Cardiac muscle cell (in vitro differentiated cells and primary cell): ENCODE measurements at regions not wholly inside any gene's neighbourhood (a gene's known extent, or its start where the extent isn't known, plus 50 kb on each side); places are given as distances from the start of the nearest gene placed in this dataset.

Experiments
- DNase-seq, 2 donors: peaks; one replicate each; pipeline versions ENCODE4 v3.0.0 to v3.0.0-alpha.2; 2010 to 2017; ENCODE audit warnings: low read depth in 1 of 2, low spot score in 1 of 2
- H3K27ac ChIP-seq: fragments of 200-600 bp; sonication (generic); 2 replicates; pipeline ENCODE4 v1.5.1; 2016
- H3K27me3 ChIP-seq: fragments of 200-600 bp; sonication (generic); 2 replicates; pipeline ENCODE4 v1.6.0; 2016; ENCODE audit warnings: control low read depth
- H3K36me3 ChIP-seq: fragments of 200-600 bp; sonication (generic); 2 replicates; pipeline ENCODE4 v1.5.1; 2016; ENCODE audit warnings: control low read depth
- H3K4me1 ChIP-seq: fragments of 200-600 bp; sonication (generic); 2 replicates; pipeline ENCODE4 v1.8.1; 2017; ENCODE audit warnings: low read depth, mild to moderate bottlenecking, mixed run types
- H3K4me3 ChIP-seq: fragments of 200-600 bp; sonication (generic); 2 replicates; pipeline ENCODE4 v1.5.1; 2016; ENCODE audit warnings: mild to moderate bottlenecking
- H3K9me3 ChIP-seq: fragments of 200-600 bp; sonication (generic); 2 replicates; pipeline ENCODE4 v1.5.1; 2017; ENCODE audit warnings: low read depth, mild to moderate bottlenecking, control low read depth
- TF ChIP-seq, protein P1 (sequence below): IDR thresholded peaks from 2 replicates; pipeline ENCODE4 v1.5.1; 2012; ENCODE audit warnings: low read depth, mild to moderate bottlenecking, low read length

- TF ChIP-seq, protein P1, sequence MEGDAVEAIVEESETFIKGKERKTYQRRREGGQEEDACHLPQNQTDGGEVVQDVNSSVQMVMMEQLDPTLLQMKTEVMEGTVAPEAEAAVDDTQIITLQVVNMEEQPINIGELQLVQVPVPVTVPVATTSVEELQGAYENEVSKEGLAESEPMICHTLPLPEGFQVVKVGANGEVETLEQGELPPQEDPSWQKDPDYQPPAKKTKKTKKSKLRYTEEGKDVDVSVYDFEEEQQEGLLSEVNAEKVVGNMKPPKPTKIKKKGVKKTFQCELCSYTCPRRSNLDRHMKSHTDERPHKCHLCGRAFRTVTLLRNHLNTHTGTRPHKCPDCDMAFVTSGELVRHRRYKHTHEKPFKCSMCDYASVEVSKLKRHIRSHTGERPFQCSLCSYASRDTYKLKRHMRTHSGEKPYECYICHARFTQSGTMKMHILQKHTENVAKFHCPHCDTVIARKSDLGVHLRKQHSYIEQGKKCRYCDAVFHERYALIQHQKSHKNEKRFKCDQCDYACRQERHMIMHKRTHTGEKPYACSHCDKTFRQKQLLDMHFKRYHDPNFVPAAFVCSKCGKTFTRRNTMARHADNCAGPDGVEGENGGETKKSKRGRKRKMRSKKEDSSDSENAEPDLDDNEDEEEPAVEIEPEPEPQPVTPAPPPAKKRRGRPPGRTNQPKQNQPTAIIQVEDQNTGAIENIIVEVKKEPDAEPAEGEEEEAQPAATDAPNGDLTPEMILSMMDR = no peak
- H3K27ac ChIP-seq = no peak overlapping the region
- H3K27me3 ChIP-seq = no peaks in the 10 kb centered on the region
- no peaks in the 10 kb centered on the region for H3K9me3 ChIP-seq
- no peak overlapping the region for H3K4me3 ChIP-seq
- H3K4me1 ChIP-seq = no peaks in the 10 kb centered on the region
- H3K36me3 ChIP-seq = no peaks in the 10 kb centered on the region
- no peak for DNase-seq
Observed at GRCh38 chrX:7235071-7235470, 87.1 kb upstream of the PUDP start.

- Histone ChIP-seq H3K27ac (no peak overlapping the region), H3K4me3 (no peak overlapping the region), H3K36me3 (no peaks in the 10 kb centered on the region), H3K27me3 (no peaks in the 10 kb centered on the region), H3K4me1 (no peaks in the 10 kb centered on the region), H3K9me3 (no peaks in the 10 kb centered on the region)
- no peak for DNase-seq
- TF ChIP-seq, protein P1 = no peak
Observed at GRCh38 chrX:7233580-7234406, 85.8 kb upstream of the PUDP start.

DNA sequence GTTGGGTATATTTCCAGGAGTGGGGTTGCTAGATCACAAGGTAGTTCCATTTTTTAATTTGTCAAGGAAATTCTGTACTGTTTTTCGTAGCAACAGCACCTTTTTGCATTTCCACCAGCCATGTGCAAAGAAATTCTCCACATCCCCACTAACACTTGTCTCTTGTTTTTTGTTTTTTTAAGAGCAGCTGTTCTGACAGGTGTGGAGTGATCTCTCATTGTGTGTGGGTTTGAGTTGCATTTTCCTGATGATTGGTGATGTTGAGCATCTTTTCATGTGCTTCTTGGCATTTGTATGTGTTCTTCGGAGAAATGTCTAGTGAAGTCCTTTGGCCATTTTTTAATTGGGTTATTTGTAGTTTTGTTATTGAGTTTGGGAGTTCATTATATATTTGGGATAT, 80.3 kb upstream of the PUDP start:
- Histone ChIP-seq H3K36me3 (no peaks in the 10 kb centered on the region), H3K27ac (no peak overlapping the region), H3K9me3 (no peaks in the 10 kb centered on the region), H3K27me3 (no peaks in the 10 kb centered on the region), H3K4me3 (no peak overlapping the region), H3K4me1 (peaks cover 3% of the 10 kb centered on the region)
- no peak for DNase-seq
- TF ChIP-seq, protein P1 = no peak

- H3K4me3 ChIP-seq = no peak overlapping the region
- H3K27ac ChIP-seq = no peak overlapping the region
- no peaks in the 10 kb centered on the region for H3K9me3 ChIP-seq
- DNase-seq = peak in 1 of 2 donors; percentile 75
- H3K36me3 ChIP-seq = no peaks in the 10 kb centered on the region
- H3K4me1 ChIP-seq = peaks cover 3% of the 10 kb centered on the region
- H3K27me3 ChIP-seq = no peaks in the 10 kb centered on the region
- TF ChIP-seq, protein P1 = no peak
Observed at GRCh38 chrX:7225338-7225737, 77.4 kb upstream of the PUDP start.

GRCh38 chrX:7223271-7223670, 75.3 kb upstream of the PUDP start:
- Histone ChIP-seq H3K4me3 (no peak overlapping the region), H3K36me3 (no peaks in the 10 kb centered on the region), H3K27ac (no peak overlapping the region), H3K27me3 (no peaks in the 10 kb centered on the region), H3K4me1 (peaks cover 3% of the 10 kb centered on the region), H3K9me3 (no peaks in the 10 kb centered on the region)
- TF ChIP-seq, protein P1 = no peak
- no peak for DNase-seq
